GM12874 (cell line): ENCODE measurements at regions not wholly inside any gene's neighbourhood (a gene's known extent, or its start where the extent isn't known, plus 50 kb on each side); places are given as distances from the start of the nearest gene placed in this dataset.

Source experiments
- CTCF ChIP-seq: IDR thresholded peaks from 2 replicates; pipeline ENCODE4 v1.5.1; 2011; ENCODE audit warnings: low read depth, mild to moderate bottlenecking, control low read depth, low read length, moderate library complexity; ENCODE audit not compliant: insufficient read depth

- no peak for TF ChIP-seq CTCF
Observed at GRCh38 chr2:125455110-125455509, 1200.8 kb upstream of the GYPC start.

- no peak for TF ChIP-seq CTCF
Observed at GRCh38 chr2:125456693-125457363, 1199.1 kb upstream of the GYPC start.

GRCh38 chr2:125471963-125472362 lies 1184.0 kb upstream of the GYPC start:
- peak; percentile 63 for TF ChIP-seq CTCF

- no peak for TF ChIP-seq CTCF
Observed at GRCh38 chr2:125479143-125479636, 1176.8 kb upstream of the GYPC start.

GRCh38 chr2:125490308-125490707 lies 1165.7 kb upstream of the GYPC start:
- no peak for TF ChIP-seq CTCF

- TF ChIP-seq CTCF, result no peak
Observed at GRCh38 chr2:125491663-125492062, 1164.3 kb upstream of the GYPC start.

- no peak for TF ChIP-seq CTCF
Observed at GRCh38 chr2:125512313-125512712, 1143.6 kb upstream of the GYPC start.
